Cardiac muscle cell (in vitro differentiated cells and primary cell): ENCODE measurements at regions not wholly inside any gene's neighbourhood (a gene's known extent, or its start where the extent isn't known, plus 50 kb on each side); places are given as distances from the start of the nearest gene placed in this dataset.

Experiments used
- DNase-seq, 2 donors: peaks; one replicate each; pipeline versions ENCODE4 v3.0.0 to v3.0.0-alpha.2; 2010 to 2017; ENCODE audit warnings: low read depth in 1 of 2, low spot score in 1 of 2
- H3K27ac ChIP-seq: fragments of 200-600 bp; sonication (generic); 2 replicates; pipeline ENCODE4 v1.5.1; 2016
- H3K27me3 ChIP-seq: fragments of 200-600 bp; sonication (generic); 2 replicates; pipeline ENCODE4 v1.6.0; 2016; ENCODE audit warnings: control low read depth
- H3K36me3 ChIP-seq: fragments of 200-600 bp; sonication (generic); 2 replicates; pipeline ENCODE4 v1.5.1; 2016; ENCODE audit warnings: control low read depth
- H3K4me1 ChIP-seq: fragments of 200-600 bp; sonication (generic); 2 replicates; pipeline ENCODE4 v1.8.1; 2017; ENCODE audit warnings: low read depth, mild to moderate bottlenecking, mixed run types
- H3K4me3 ChIP-seq: fragments of 200-600 bp; sonication (generic); 2 replicates; pipeline ENCODE4 v1.5.1; 2016; ENCODE audit warnings: mild to moderate bottlenecking
- H3K9me3 ChIP-seq: fragments of 200-600 bp; sonication (generic); 2 replicates; pipeline ENCODE4 v1.5.1; 2017; ENCODE audit warnings: low read depth, mild to moderate bottlenecking, control low read depth
- CTCF ChIP-seq: IDR thresholded peaks from 2 replicates; pipeline ENCODE4 v1.5.1; 2012; ENCODE audit warnings: low read depth, mild to moderate bottlenecking, low read length

GRCh38 chrY:16947221-16947620 is 932.8 kb downstream of the CDY2B start:
- no peak overlapping the region for H3K4me3 ChIP-seq
- DNase-seq, result no peak
- no peaks in the 10 kb centered on the region for H3K27me3 ChIP-seq
- H3K27ac ChIP-seq, result no peak overlapping the region
- H3K36me3 ChIP-seq, result no peaks in the 10 kb centered on the region
- no peaks in the 10 kb centered on the region for H3K9me3 ChIP-seq
- H3K4me1 ChIP-seq, result no peaks in the 10 kb centered on the region
- TF ChIP-seq CTCF, result no peak
